ENCODE measurements at regions not wholly inside any gene's neighbourhood (a gene's known extent, or its start where the extent isn't known, plus 50 kb on each side); places are given as distances from the start of the nearest gene placed in this dataset.
A peak's percentile ranks its signal among the peaks of the same experiment; 100 is the strongest.
"Not testable (repeated sequence)": the region's sequence is repeated elsewhere in the genome, so short reads cannot be mapped to it uniquely, and the experiment has no call there.

DNA sequence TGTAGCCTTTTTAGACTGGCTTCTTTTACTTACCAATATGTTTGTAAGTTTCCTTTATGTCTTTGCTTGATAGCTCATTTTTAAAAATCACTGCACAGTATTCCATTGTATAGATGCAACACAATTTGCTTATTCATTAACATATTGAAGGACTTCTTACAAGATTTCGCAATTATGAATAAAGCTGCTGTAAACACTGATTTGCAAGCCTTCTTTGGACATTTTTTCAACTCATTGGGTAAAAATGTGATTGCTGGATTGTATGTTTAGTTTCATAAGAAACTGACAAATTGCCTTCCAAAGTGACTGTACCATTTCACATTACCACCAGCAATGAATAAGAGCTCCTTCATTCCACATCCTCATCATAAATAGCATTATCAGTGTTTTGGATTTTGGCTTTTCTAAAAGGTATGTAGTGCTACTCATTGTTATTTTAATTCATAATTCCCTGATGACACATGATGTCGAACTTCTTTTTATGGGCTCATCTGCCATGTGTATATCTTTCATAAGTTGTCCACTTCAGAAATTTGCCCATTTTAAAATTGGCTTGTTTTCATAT lies 80.7 kb downstream of the TFAP2B start:
- no peak for DNase-seq

GRCh38 chr6:50902260-50902659 lies 83.6 kb downstream of the TFAP2B start:
- no peak for DNase-seq

DNA sequence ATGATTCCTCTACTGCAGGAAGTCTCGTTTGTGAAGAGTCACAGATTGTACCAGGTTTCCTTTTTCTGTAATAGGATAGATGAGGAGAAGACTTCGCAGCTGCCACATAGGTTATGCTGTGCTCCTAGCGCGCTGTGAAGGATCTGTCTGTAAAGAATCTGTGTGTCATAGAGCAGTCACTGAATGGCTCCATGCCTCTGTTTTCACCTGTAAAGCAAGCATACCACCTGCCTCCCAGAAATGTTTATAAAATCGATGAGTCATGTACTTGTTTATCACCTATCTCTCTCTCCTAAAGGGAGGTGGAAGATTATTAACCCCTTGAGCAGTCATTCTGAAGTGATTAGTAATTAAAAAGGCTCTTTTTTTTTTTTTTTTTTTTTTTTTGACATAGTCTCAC lies 86.6 kb downstream of the TFAP2B start:
- peak; percentile 45 for DNase-seq

DNA sequence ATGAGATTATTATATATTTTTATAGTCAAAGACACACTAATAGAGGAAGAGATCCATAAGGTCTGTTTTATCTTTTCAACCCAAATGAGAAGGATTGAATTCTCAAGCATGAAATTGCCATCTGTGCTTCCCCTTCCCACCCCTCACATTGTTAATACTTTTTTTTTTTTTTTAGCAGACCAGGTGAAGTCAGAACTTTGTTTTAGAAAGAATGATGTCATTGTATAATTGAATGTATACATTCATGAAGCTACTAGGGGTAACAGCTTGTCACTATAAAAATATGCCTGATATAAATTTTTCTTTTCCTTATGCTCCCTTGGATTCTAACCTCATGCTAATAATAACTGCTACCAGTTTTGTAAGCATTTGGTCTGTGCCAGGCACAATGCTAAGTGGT lies 88.9 kb downstream of the TFAP2B start:
- DNase-seq: no peak

DNA sequence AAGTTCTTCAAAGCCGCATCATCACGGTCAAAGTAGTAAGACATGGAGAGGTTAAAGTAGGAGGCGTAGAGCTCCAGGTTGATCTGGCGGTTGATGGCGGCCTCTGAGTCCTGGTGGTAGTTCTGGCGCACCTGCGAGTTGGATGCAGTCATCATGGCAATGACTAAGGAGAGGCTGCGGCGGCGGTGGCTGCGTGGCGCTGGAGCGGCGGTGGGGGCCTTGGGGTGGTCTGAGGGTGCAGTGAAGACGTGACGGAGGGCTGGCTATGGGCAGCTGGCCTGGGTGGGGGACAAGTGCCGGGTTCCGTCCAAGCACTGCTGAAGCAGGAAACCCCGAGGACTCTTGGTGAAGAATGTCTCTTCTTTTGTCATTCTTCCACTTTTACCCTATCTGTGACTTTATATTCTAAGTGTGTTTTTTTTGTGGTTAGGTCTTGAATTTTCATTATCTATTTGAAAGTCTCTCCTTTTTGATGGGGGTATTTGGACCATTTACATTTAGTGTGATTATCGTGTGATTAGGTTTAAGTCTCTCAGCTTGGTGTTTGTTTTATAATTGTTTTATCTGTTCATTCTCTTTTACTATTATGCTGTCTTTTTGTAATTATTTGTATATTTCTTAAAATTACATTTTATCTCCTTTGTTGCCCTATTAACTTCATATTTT lies 94.6 kb downstream of the TFAP2B start:
- DNase-seq: no peak

DNA sequence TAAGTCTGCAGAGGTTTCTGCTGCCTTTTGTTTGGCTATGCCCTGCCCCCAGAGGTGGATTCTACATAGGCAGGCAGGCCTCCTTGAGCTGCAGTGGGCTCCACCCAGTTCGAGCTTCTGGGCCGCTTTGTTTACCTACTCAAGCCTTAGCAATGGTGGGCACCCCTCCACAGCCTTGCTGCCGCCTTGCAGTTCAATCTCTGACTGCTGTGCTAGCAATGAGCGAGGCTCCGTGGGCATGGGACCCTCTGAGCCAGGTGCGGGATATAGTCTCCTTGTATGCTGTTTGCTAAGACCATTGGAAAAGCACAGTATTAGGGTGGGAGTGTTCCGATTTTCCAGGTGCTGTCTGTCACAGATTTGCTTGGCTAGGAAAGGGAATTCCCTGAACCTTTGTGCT lies 102.7 kb downstream of the TFAP2B start:
- DNase-seq: not testable (repeated sequence)

DNA sequence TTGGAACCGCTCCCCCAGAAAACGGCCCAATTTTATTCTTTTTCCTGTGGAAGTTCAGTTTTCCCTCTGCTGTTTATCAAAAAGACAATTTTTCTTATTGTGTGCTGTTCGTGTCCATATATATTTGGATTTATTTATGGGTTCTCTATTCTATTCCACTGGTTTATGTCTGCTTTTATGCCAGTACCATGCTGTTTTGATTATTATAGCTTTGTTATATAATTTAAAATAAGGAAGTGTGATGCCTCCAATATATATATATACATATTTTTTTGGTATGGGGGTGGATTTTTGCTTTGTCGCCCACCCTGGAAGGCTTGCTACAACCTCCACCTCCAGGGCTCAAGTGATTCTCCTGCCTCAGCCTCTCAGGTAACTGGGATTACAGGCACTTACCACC lies 103.3 kb downstream of the TFAP2B start:
- DNase-seq: no peak

DNA sequence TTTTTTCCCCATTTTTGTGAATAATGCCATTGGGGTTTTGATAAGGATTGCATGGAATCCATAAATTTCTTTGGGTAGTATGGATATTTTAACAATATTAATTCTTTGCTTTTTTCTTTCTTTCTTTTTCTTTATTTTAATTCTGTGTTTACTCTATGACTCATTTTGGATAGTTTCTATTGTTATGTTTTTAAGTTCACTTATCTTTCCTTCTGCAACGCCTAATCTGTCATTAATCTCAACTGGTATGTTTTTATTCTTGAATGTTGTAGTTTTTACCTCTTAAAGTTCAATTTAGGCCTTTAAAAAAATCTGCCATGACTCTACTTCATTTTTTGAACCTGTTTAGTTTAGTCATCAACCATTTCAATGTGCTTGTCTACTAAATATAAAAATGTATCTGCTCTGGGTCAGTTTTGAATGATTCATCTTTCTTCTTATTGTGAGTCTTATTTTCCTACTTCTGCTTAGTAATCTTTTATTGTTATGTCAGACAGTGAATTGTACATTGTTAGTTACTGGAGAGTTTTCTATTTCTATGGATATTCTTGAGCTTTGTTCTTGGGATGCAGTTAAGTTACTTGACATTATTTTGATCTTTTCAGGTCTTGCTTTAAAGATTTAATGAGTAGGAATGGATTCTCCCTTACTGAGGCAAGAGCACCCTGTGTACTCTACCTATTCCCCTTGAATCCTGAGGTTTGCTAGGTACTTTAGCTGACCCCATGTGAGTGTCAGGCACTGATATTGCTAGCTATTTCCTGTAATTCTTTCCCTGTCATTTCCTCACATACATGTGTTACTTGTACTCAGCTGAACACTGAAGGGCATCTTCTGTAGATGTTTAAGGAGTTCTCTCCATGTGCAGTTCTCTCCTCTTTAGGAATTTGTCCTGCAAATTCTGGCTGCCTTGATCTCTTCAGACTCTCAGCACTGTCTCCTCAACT lies 104.2 kb downstream of the TFAP2B start:
- no peak for DNase-seq

GRCh38 chr6:50924758-50925157 lies 106.1 kb downstream of the TFAP2B start:
- no peak for DNase-seq

- no peak for DNase-seq
Measured at GRCh38 chr6:50925548-50925947, 106.9 kb downstream of the TFAP2B start.

- DNase-seq: no peak
Measured at GRCh38 chr6:50925981-50926380, 107.3 kb downstream of the TFAP2B start.

- no peak for DNase-seq
Measured at GRCh38 chr6:50927800-50928199, 109.1 kb downstream of the TFAP2B start.

DNA sequence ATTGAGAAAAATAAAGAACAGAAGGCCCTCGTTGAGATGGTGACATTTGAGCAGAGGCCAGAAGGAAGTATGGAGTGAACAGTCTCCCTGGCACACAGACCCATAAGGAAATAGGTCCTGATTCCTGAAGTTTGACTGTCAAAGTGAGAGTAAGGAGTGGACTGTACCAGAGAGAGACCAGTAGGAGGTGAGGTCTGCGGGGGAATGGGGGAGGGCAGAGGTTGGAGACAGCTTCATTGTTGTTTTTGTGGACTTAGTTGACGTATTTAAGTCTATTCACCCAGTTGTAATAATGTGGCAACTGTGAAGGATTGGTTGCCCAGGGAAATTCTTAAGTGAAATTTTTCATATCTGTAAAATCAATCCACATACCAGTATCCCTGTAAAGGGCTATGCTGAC lies 110.7 kb downstream of the TFAP2B start:
- no peak for DNase-seq

GRCh38 chr6:50935442-50935841 lies 116.8 kb downstream of the TFAP2B start:
- no peak for DNase-seq

DNA sequence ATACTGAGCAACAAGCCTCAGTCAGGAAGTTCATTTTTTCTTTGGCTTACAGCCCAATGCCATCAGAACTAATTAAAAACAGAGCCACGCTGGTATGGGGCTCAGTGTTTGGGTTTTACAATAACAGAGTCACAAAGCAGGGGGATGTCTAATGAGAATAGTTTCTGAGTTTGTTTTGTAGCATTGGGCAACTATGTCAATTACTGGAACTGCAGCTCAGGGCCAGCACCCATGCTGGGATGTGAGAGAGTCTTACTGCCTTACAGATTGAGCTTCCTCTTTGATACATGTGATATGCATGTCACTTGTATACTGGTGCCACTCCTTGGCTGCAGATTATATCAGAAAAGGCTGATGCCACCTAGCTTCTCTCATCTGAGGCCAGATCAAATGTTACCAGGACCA lies 117.6 kb downstream of the TFAP2B start:
- DNase-seq: no peak

GRCh38 chr6:50939931-50940330 lies 121.3 kb downstream of the TFAP2B start:
- no peak for DNase-seq

DNA sequence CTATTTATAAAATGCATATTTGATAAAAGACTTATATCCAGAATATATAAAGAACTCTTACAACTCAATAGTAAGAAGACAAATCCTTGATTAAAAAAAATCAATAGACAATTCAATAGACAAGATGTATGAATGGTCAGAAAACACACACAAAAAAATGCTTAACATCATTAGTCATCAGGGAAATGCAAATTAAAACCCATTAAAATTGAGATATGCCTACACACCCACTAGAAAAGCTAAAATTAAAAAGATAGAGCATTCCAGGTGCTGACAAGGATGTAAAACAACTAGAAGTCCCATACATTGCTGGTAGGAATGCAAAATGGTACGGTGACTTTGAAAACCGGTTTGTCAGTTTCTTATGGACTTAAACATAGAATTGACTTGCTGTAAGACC lies 127.1 kb downstream of the TFAP2B start:
- no peak for DNase-seq

DNA sequence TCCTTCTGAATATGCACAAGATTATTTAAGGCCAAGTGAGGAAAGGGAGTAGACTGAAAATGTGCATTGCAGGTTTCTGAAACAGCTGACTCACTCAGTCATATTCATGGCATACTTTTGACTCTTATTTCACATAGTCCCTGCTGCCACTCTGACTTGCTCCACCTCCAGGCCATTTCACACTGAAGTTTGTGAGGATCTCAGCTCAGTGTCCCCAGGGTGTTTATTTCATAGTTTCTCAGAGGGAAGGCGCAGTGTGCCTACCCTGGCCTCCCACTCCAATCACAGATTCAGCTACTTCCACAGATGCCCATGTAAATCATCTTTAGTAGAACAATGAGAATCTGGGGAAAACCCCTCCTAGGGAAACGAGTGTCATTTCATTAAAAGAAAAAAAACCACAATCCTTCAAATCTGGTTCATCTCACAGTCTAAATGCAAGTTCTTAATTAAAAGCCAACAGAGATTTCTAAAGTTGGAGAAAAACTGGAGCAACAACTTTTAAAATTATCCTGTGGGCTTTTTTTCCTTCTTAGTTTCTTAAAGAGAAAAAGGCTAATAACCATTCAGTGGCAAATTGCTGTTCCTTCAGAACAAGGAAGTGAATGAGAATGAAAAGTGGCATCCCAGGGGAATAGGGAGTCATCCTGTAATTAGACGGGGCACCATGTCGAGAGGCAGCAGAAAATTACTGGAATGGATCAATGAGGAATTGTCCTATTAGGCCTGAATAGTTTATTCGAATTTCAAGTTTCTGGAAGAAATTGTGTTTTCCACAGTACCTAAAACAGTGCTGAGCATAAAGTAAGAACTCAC lies 133.6 kb downstream of the TFAP2B start:
- DNase-seq: no peak

DNA sequence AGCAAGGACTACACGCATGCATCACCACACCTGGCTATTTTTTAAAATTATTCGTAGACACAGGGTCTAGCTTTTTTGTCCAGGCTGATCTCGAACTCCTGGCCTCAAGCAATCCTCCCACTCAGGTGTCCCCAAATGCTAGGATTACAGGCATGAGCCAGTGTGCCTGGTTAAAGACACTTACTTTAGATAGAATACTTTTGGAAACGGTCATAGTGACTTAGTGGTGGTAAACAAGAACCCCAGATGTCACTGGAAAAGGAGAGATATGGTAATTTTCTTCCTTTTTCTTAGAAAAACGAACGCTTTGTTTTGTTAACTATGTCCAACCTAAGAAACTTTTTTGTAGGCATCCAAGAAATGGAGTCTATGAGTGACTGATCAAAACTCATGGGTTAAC lies 137.3 kb downstream of the TFAP2B start:
- DNase-seq: no peak

DNA sequence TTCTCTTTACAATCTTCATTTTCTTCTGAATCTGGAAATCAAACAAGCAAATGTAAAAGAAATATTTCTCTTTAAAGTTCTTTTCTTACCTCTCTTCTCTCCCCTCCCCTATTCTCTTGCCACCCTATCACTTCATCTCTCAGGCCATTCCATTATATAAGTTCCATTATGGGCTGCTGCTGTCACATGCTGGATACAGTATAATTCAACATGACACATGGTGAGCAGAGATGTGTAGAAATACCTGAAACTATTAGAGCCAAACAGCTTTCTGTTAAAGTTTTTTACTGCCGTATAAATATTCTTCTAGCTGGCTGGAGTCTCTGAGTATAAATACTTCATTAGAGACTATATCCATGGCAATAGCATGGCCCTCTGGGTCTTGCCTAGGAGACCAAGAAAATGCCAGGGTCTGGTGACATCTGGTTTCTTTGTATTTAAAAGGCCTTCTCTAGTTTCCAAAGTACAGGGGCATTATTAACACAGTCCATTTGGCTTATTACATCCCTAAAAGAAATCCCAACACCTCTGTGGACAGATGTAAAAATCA lies 139.6 kb downstream of the TFAP2B start:
- DNase-seq: no peak

DNA sequence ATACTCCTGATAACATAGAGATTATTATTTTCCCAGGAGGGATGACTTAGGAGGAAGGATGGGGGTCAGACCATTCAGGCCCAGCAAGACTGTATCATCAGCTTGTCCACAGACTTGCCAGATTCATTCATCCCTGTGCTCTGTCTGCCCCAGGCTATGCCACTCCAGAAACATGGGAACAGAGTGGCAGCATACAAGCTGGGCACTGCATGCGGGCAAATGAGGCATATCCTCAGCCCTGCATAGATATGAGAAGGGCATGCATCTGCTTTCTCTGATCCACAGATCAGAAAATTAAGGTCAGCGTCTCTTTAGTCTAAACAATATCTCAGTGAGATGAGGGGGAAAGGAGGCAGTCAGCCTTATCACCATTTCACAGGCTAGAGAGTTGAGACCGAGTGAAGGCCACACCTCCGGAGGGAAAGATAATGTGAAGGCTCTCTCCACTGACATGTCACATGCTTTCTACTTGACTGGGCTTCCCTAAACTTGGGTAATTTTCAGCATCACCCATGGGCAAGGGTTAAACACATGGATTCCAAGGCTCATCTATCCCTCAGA lies 140.5 kb downstream of the TFAP2B start:
- no peak for DNase-seq

DNA sequence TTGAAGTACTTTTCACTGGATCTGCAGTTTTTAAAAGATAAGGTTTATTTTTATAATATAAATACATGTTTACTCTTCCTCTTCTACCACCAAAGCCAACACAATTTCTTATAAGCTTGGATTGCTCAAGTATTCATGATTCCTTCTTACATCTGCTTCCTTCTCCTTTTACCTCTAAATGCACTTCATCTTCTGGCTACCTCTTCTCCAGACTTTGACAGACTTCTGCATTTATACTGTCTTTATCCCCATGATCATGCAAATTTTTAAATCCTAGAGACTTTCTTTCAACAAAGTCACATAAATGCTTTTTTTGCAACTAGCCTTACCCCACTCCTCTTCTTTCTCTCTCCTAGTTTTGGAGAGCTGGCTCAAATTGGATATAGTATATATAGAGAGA lies 142.9 kb downstream of the TFAP2B start:
- DNase-seq: no peak
